ENCODE measurements at regions not wholly inside any gene's neighbourhood (a gene's known extent, or its start where the extent isn't known, plus 50 kb on each side); places are given as distances from the start of the nearest gene placed in this dataset.

- Mint-ChIP-seq H3K27ac (no peak overlapping the region), H3K4me1 (peaks cover 28% of the 10 kb centered on the region), H3K4me3 (no peak overlapping the region), H3K36me3 (no peaks in the 10 kb centered on the region), H3K9me3 (no peaks in the 10 kb centered on the region), H3K27me3 (ENCODE audit: low read depth) (peaks cover 55% of the 10 kb centered on the region)
- TF ChIP-seq CTCF (IDR thresholded peaks at IDR 0.05; ENCODE audit: unreplicated experiment), result no peak
- no peak for DNase-seq (ENCODE audit: low spot score in 2 of 2, unreplicated experiment in 2 of 2)
Observed at GRCh38 chr1:101312147-101312546, 75.3 kb downstream of the S1PR1 start.

- Mint-ChIP-seq H3K4me1 (peaks cover 16% of the 10 kb centered on the region), H3K9me3 (no peaks in the 10 kb centered on the region), H3K27ac (no peak overlapping the region), H3K4me3 (no peak overlapping the region), H3K36me3 (no peaks in the 10 kb centered on the region), H3K27me3 (ENCODE audit: low read depth) (peaks cover 63% of the 10 kb centered on the region)
- DNase-seq (ENCODE audit: low spot score in 2 of 2, unreplicated experiment in 2 of 2), result no peak
- no peak for TF ChIP-seq CTCF (IDR thresholded peaks at IDR 0.05; ENCODE audit: unreplicated experiment)
Observed at GRCh38 chr1:101313356-101313755, 76.5 kb downstream of the S1PR1 start.

DNA sequence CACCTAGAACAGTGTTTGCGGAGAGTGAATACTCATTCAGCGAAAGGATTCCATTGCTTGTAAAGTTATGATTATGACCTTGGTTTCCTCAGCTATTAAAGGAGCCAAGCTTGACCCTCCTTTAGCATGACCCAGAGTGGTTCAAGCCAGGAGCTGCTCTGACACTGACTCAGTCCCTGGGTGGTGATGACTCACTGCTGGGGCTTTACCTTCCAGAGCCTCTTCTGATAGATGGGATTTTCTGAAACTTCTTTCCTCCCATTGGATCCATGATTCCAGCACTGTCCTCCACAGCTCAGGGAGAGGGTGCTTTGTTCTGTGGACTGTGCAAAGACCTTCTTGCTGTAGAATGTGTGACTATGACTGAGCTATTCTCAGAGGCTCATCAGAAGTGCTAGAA lies 77.4 kb downstream of the S1PR1 start:
- Mint-ChIP-seq H3K4me1 (peaks cover 12% of the 10 kb centered on the region), H3K36me3 (no peaks in the 10 kb centered on the region), H3K4me3 (no peak overlapping the region), H3K27ac (no peak overlapping the region), H3K9me3 (no peaks in the 10 kb centered on the region), H3K27me3 (ENCODE audit: low read depth) (peaks cover 68% of the 10 kb centered on the region)
- DNase-seq (ENCODE audit: low spot score in 2 of 2, unreplicated experiment in 2 of 2), result no peak
- no peak for TF ChIP-seq CTCF (IDR thresholded peaks at IDR 0.05; ENCODE audit: unreplicated experiment)

GRCh38 chr1:101316256-101316655 lies 79.4 kb downstream of the S1PR1 start:
- Mint-ChIP-seq H3K4me1 (no peaks in the 10 kb centered on the region), H3K9me3 (no peaks in the 10 kb centered on the region), H3K36me3 (no peaks in the 10 kb centered on the region), H3K27ac (no peak overlapping the region), H3K27me3 (ENCODE audit: low read depth) (peaks cover 62% of the 10 kb centered on the region), H3K4me3 (no peak overlapping the region)
- DNase-seq (ENCODE audit: low spot score in 2 of 2, unreplicated experiment in 2 of 2), result no peak
- no peak for TF ChIP-seq CTCF (IDR thresholded peaks at IDR 0.05; ENCODE audit: unreplicated experiment)

DNA sequence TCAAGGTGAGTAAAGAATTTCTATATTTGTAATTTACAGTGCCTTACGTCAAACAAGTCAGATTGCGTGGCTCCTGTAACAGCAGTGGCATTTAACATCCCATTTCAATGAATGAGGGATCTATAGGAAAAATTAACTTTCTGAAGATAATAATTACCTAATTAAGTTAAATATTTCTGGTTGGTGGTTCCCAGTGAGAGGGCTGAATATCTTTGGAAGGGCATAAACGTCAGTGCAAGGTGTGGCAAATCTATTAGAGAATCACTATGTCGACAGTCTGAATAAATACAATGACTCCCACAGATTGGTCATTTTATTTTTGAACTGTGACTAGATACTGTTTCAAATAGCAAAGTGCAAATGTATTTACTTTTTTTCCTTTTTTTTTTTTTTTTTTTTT lies 80.0 kb downstream of the S1PR1 start:
- H3K27ac Mint-ChIP-seq, result no peak overlapping the region
- H3K4me3 Mint-ChIP-seq, result no peak overlapping the region
- TF ChIP-seq CTCF (IDR thresholded peaks at IDR 0.05; ENCODE audit: unreplicated experiment), result no peak
- no peaks in the 10 kb centered on the region for H3K4me1 Mint-ChIP-seq
- no peaks in the 10 kb centered on the region for H3K9me3 Mint-ChIP-seq
- no peak for DNase-seq (ENCODE audit: low spot score in 2 of 2, unreplicated experiment in 2 of 2)
- H3K27me3 Mint-ChIP-seq (ENCODE audit: low read depth), result peaks cover 62% of the 10 kb centered on the region
- no peaks in the 10 kb centered on the region for H3K36me3 Mint-ChIP-seq

GRCh38 chr1:101317590-101317989 lies 80.8 kb downstream of the S1PR1 start:
- TF ChIP-seq CTCF (IDR thresholded peaks at IDR 0.05; ENCODE audit: unreplicated experiment), result no peak
- Mint-ChIP-seq H3K4me1 (no peaks in the 10 kb centered on the region), H3K27me3 (ENCODE audit: low read depth) (peaks cover 58% of the 10 kb centered on the region), H3K9me3 (no peaks in the 10 kb centered on the region), H3K27ac (no peak overlapping the region), H3K36me3 (no peaks in the 10 kb centered on the region), H3K4me3 (no peak overlapping the region)
- DNase-seq (ENCODE audit: low spot score in 2 of 2, unreplicated experiment in 2 of 2), result no peak

Measured in mesothelial cell of epicardium (in vitro differentiated cells).